IMR-90 (cell line): ENCODE measurements at regions not wholly inside any gene's neighbourhood (a gene's known extent, or its start where the extent isn't known, plus 50 kb on each side); places are given as distances from the start of the nearest gene placed in this dataset.

Experiments used
- CTCF ChIP-seq: conservative IDR thresholded peaks from 2 replicates; pipeline ENCODE4 v1.5.1; 2012; ENCODE audit warnings: mild to moderate bottlenecking, low read depth, low read length, improper control_type of control experiment
- POLR2A ChIP-seq: IDR thresholded peaks from 2 replicates; pipeline ENCODE4 v1.6.1; 2012; ENCODE audit warnings: mild to moderate bottlenecking, low read depth, low read length
- RAD21 ChIP-seq: IDR thresholded peaks from 2 replicates; pipeline ENCODE4 v1.6.1; 2012; ENCODE audit warnings: low read length, improper control_type of control experiment
- SMC3 ChIP-seq: fragments of 150-350 bp; IDR thresholded peaks from 2 replicates; pipeline ENCODE4 v1.6.1; 2016; ENCODE audit warnings: low read depth, mild to moderate bottlenecking, antibody characterized with exemption, low read length, moderate library complexity
- USF2 ChIP-seq: fragments of 150-350 bp; IDR thresholded peaks from 2 replicates; pipeline ENCODE4 v1.6.1; 2017; ENCODE audit warnings: mild to moderate bottlenecking, antibody characterized with exemption, low read length, low read depth
- TF ChIP-seq, protein P1 (sequence below): fragments of 150-350 bp; IDR thresholded peaks from 2 replicates; pipeline ENCODE4 v1.6.1; 2016; ENCODE audit warnings: low read depth, mild to moderate bottlenecking, low read length, moderate library complexity, borderline replicate concordance

GRCh38 chr5:152995214-152995725, 495.2 kb upstream of the GRIA1 start:
- TF ChIP-seq USF2, result no peak
- no peak for TF ChIP-seq CTCF
- no peak for TF ChIP-seq SMC3
- no peak for TF ChIP-seq POLR2A
- TF ChIP-seq, protein P1, sequence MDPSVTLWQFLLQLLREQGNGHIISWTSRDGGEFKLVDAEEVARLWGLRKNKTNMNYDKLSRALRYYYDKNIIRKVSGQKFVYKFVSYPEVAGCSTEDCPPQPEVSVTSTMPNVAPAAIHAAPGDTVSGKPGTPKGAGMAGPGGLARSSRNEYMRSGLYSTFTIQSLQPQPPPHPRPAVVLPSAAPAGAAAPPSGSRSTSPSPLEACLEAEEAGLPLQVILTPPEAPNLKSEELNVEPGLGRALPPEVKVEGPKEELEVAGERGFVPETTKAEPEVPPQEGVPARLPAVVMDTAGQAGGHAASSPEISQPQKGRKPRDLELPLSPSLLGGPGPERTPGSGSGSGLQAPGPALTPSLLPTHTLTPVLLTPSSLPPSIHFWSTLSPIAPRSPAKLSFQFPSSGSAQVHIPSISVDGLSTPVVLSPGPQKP, result no peak
- TF ChIP-seq RAD21, result no peak
